GM10248 (cell line): ENCODE measurements at regions not wholly inside any gene's neighbourhood (a gene's known extent, or its start where the extent isn't known, plus 50 kb on each side); places are given as distances from the start of the nearest gene placed in this dataset.

Experiments used
- CTCF ChIA-PET: fragments of 300-600 bp; sonication (Branson Sonifier 250); formaldehyde crosslinking; extraction: SDS; loops from one replicate; lab custom pipeline; 2021; ENCODE audit warnings: antibody characterized with exemption; lab: Yijun Ruan, JAX
- POLR2A ChIA-PET: fragments of 350-650 bp; sonication (Branson Sonifier 250); formaldehyde crosslinking; extraction: SDS; loops from one replicate; lab custom pipeline; 2020; ENCODE audit warnings: antibody characterized with exemption; lab: Yijun Ruan, JAX
- DNase-seq: peaks from one replicate; pipeline ENCODE4 v3.0.0; 2012; ENCODE audit errors: extremely low spot score
- TF ChIP-seq, protein P1 (sequence below): IDR thresholded peaks from 2 replicates; pipeline ENCODE4 v1.5.1; 2012; ENCODE audit warnings: mild to moderate bottlenecking, low read depth; ENCODE audit errors: extremely low read depth, missing control alignments, control extremely low read depth

DNA sequence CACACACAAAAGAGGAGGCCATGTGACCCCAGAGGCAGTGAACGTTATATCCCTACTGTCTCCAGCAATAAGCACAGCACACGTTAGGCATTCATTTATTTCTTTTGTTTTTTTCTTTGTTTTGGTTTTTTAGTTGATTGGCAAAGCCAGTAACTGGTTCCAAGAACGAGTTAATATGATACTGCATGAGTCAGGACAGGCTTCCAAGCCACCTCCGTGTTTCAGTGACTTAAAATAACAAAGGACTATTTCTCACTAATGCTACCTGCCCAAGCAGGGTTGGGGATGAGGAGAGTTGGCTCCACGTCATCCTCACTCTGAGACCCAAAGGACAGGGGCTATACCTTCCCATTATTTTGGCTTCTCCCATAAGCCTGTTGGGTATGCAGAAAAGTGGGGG, 130.5 kb downstream of the ST8SIA2 start:
- ChIA-PET POLR2A (no interaction called here), CTCF (interaction anchor here (7.4 kb wide), 1 partner anchor 192 kb away, joined by 129 read pairs; no protein-coding TSS in a partner anchor)
- no peak for DNase-seq
- TF ChIP-seq, protein P1, sequence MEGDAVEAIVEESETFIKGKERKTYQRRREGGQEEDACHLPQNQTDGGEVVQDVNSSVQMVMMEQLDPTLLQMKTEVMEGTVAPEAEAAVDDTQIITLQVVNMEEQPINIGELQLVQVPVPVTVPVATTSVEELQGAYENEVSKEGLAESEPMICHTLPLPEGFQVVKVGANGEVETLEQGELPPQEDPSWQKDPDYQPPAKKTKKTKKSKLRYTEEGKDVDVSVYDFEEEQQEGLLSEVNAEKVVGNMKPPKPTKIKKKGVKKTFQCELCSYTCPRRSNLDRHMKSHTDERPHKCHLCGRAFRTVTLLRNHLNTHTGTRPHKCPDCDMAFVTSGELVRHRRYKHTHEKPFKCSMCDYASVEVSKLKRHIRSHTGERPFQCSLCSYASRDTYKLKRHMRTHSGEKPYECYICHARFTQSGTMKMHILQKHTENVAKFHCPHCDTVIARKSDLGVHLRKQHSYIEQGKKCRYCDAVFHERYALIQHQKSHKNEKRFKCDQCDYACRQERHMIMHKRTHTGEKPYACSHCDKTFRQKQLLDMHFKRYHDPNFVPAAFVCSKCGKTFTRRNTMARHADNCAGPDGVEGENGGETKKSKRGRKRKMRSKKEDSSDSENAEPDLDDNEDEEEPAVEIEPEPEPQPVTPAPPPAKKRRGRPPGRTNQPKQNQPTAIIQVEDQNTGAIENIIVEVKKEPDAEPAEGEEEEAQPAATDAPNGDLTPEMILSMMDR, result no peak

DNA sequence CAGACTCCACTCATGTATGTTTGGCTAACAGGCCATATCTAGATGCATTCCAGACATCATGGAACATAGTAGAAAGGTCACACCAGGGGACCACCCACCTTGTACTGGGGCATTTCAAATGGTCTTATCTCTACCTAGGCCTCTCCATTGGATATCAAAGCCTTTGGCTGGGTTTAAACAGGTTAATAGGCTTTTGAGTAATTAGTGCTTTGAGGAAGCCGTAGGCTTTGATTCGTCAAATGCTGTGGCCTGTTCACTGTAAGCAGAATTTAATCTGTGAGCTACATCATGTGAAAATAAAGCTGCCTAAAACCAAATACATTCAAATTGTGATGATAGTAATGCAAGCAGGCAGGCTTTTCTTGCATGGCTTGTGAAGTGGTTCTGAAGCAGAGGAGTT, 129.5 kb downstream of the ST8SIA2 start:
- ChIA-PET POLR2A (no interaction called here), CTCF (interaction anchor here (2.0 to 7.4 kb wide), 3 partner anchors 8 to 193 kb away, joined by 4 to 129 read pairs (median 11); no protein-coding TSS in a partner anchor)
- DNase-seq, result no peak
- TF ChIP-seq, protein P1, result no peak

DNA sequence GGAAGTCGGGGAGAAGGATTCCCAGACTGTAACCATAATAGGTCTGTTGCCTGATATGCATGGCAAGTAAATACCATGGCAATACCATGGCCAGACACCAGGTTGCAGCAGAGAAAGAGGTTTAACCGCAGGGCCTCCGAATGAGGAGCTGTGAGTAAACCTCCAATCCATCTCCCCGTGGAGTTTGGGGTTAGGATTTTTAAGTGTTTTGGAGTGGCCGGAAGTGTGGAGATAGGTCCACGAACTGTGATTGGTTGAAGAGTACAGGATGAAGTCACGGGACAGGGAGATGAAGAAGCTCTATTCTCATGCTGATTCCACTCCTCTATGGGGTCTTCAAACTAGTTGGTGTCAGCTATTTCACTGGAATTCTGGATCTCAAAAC, 127.9 kb downstream of the ST8SIA2 start:
- ChIA-PET POLR2A (interaction anchor here (1.0 kb wide), 1 partner anchor 193 kb away, joined by 4 read pairs; no protein-coding TSS in a partner anchor), CTCF (interaction anchor here (0.6 to 7.4 kb wide), 28 partner anchors 10 to 276 kb away, joined by 3 to 129 read pairs (median 4); partner anchors contain the start of gene FAM174B)
- DNase-seq, result peak; percentile 57
- TF ChIP-seq, protein P1, result peak; percentile 70

DNA sequence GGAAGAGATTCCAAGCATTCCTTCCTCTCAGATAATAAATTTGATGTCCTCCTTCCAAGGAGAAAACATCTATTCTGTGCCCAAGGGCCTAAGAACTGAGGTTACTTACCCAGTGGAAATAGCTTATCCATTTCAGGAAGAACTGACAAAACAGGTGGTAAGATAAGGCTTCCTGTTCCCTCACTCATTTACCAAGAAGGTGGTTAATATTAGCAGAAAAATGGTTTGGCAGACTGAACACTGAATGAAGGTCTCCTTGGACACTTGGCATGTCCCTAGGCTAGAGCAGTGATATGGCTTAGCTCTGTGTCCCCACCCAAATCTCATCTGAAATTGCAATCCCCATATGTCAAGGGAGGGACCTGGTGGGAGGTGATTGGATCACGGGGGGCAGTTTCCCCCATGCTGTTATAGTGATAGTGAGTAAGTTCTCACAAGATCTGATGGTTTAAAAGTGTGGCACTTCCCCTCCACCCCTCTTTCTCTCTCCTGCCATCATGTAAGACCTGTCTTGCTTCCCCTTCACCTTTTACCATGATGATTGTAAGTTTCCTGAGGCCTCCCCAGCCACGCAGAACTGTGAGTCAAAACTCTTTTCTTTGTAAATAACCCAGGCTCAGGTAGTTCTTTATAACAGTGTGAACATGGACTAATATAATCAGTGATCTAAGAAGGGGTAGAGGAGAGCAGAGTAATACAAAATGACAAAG, 127.4 kb downstream of the ST8SIA2 start:
- DNase-seq, result no peak
- ChIA-PET POLR2A (no interaction called here), CTCF (interaction anchor here (0.8 to 7.4 kb wide), 21 partner anchors 10 to 275 kb away, joined by 3 to 129 read pairs (median 6); partner anchors contain the start of gene FAM174B)
- TF ChIP-seq, protein P1, result no peak

DNA sequence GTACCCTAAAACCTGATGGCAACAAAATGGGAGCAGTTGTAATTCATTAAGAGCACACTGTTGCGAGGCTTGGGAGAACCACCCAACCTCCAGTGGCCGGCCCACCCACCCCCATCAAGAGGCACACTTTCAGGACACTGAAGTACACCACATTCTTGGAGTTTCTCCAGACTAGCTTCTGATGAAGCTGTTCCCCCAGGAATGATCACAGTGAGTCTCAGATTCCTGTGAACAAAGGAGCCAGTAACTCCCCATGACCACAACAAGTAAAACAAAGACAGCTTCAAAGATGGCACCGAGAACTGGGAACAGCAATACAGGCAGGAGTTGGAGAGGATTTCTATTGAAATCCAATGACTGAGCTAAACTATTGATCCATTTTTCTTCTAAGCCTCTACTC, 126.0 kb downstream of the ST8SIA2 start:
- DNase-seq, result no peak
- ChIA-PET POLR2A (no interaction called here), CTCF (interaction anchor here (1.5 to 7.4 kb wide), 2 partner anchors 150 to 196 kb away, joined by 3 to 129 read pairs; no protein-coding TSS in a partner anchor)
- TF ChIP-seq, protein P1, result no peak
